ENCODE measurements at regions not wholly inside any gene's neighbourhood (a gene's known extent, or its start where the extent isn't known, plus 50 kb on each side); places are given as distances from the start of the nearest gene placed in this dataset.

DNA sequence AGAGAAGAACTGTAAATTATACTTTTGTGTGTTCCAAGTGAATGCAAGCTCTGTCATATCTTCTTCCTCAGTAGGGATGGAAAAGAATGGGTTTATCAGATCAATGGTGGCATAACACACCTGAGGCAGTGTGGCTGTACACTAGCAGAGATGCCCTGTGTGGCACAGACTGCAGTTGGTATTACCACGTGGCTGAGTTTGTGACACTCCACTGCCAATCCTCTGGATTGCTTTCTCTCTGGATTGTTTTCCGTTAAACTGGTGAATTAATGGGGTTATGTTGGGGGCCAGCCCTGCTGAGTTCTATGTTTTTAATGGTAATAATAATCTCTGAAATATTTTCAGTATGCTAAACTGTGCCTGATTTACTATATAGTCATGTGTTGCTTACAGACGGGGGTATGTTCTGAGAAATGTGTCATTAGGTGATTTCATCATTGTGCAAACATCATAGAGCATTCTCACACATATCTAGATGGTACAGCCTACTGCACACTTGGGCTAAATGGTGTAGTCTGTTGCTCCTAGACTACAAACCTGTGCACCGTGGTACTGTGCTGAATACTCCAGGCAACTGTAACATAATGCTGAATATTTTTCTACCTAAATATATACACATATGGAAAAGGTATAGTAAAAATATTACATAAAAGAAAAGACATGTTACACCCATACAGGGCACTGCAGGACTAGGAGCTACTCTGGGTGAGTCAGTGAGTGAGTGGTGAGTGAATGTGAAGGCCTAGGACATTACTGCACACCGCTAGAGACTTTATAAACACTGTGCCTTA is 84.7 kb upstream of the ST6GAL2 start:
- no peak for DNase-seq (ENCODE audit: low read depth, low spot score)

DNA sequence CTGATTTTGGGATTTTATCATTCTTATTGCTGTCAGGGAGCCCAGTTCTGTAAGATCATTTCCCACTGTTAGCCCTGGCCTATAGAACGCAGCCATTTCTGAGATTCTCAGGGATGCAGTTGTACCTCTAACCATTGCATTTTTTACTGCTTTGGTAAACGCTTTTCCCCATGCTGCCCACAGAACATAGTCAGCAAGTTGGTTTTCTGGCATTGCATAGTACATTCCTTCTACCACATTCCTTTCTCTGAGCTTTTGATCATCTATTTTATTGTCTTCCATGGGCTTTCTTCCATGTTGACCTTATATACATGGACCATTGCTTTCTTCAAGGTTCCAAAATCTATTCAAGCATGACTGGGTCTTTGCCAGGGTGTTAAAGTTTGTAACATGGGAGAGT is 86.8 kb upstream of the ST6GAL2 start:
- no peak overlapping the region for H3K4me3 ChIP-seq
- H3K9ac ChIP-seq (ENCODE audit: insufficient read length): no peak overlapping the region
- no peaks in the 10 kb centered on the region for H3K9me3 ChIP-seq (ENCODE audit: low read depth, low read length)
- DNase-seq (ENCODE audit: low read depth, low spot score): no peak
- no peak for TF ChIP-seq EZH2 (IDR thresholded peaks at IDR 0.05)
- TF ChIP-seq FOXP2 (optimal IDR thresholded peaks at IDR 0.05; ENCODE audit: control extremely low read depth, extremely low read length, insufficient read depth): no peak
- TF ChIP-seq POLR2AphosphoS5 (IDR thresholded peaks at IDR 0.05; ENCODE audit: borderline replicate concordance, low read depth, low read length): no peak
- no peak overlapping the region for H3K27ac ChIP-seq
- no peaks in the 10 kb centered on the region for H3K36me3 ChIP-seq (ENCODE audit: insufficient read depth, low read length)

More for the DNA sequence above, 84.7 kb upstream of the ST6GAL2 start:
- Histone ChIP-seq H3K9ac (ENCODE audit: insufficient read length) (no peak overlapping the region), H3K9me3 (ENCODE audit: low read depth, low read length) (no peaks in the 10 kb centered on the region), H3K4me3 (no peak overlapping the region), H3K27ac (no peak overlapping the region), H3K36me3 (ENCODE audit: insufficient read depth, low read length) (no peaks in the 10 kb centered on the region)
- TF ChIP-seq EZH2 (IDR thresholded peaks at IDR 0.05) (no peak), POLR2AphosphoS5 (IDR thresholded peaks at IDR 0.05; ENCODE audit: borderline replicate concordance, low read depth, low read length) (no peak), FOXP2 (optimal IDR thresholded peaks at IDR 0.05; ENCODE audit: control extremely low read depth, extremely low read length, insufficient read depth) (no peak)

DNA sequence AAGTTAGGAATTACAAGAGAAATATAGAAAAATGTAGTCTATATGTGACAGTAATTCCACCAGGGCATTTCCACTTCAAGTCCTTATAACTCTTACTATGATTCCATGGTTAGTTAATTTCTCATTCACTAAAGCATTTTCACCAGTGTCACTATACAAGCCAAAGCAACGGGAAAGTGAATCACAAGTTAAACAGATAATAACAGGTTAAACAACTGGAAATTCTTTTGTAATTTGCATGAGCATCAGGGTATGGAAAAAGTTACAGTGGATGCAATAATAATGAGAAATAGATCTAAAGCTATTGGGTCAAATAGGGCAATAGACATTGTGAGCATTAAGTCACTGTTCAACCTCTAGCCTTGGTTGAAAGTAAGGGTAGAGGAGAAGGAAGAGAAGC is 88.9 kb upstream of the ST6GAL2 start:
- no peak for TF ChIP-seq FOXP2 (optimal IDR thresholded peaks at IDR 0.05; ENCODE audit: control extremely low read depth, extremely low read length, insufficient read depth)
- TF ChIP-seq POLR2AphosphoS5 (IDR thresholded peaks at IDR 0.05; ENCODE audit: borderline replicate concordance, low read depth, low read length): no peak
- no peak for TF ChIP-seq EZH2 (IDR thresholded peaks at IDR 0.05)
- Histone ChIP-seq H3K9ac (ENCODE audit: insufficient read length) (no peak overlapping the region), H3K27ac (no peak overlapping the region), H3K4me3 (no peak overlapping the region), H3K36me3 (ENCODE audit: insufficient read depth, low read length) (no peaks in the 10 kb centered on the region), H3K9me3 (ENCODE audit: low read depth, low read length) (no peaks in the 10 kb centered on the region)
- DNase-seq (ENCODE audit: low read depth, low spot score): no peak

DNA sequence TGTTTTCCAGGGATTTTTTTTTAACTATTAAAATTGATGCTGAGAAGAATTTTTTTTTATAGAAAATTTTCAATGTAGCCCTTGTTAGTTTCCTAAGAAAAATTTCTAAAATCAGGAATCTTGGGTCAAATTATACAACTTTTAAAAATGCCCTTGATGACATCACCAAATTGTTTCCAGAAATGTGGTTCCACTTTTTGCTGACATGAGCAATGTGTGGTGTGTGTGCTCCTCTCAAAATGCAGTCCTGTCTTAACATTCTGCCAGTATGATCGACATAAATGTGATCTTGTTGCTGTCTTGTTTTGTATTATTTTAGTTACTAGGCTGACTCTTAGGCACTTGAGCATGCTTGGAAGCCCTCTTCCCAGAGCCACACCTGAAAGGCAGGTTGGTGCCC is 89.7 kb upstream of the ST6GAL2 start:
- no peak for DNase-seq (ENCODE audit: low read depth, low spot score)
- Histone ChIP-seq H3K9ac (ENCODE audit: insufficient read length) (no peak overlapping the region), H3K9me3 (ENCODE audit: low read depth, low read length) (no peaks in the 10 kb centered on the region), H3K4me3 (no peak overlapping the region), H3K27ac (no peak overlapping the region), H3K36me3 (ENCODE audit: insufficient read depth, low read length) (no peaks in the 10 kb centered on the region)
- no peak for TF ChIP-seq EZH2 (IDR thresholded peaks at IDR 0.05)
- TF ChIP-seq FOXP2 (optimal IDR thresholded peaks at IDR 0.05; ENCODE audit: control extremely low read depth, extremely low read length, insufficient read depth): no peak
- TF ChIP-seq POLR2AphosphoS5 (IDR thresholded peaks at IDR 0.05; ENCODE audit: borderline replicate concordance, low read depth, low read length): no peak

GRCh38 chr2:106976548-106976947 is 90.6 kb upstream of the ST6GAL2 start:
- no peak overlapping the region for H3K27ac ChIP-seq
- no peaks in the 10 kb centered on the region for H3K9me3 ChIP-seq (ENCODE audit: low read depth, low read length)
- no peak overlapping the region for H3K4me3 ChIP-seq
- TF ChIP-seq EZH2 (IDR thresholded peaks at IDR 0.05) (no peak), POLR2AphosphoS5 (IDR thresholded peaks at IDR 0.05; ENCODE audit: borderline replicate concordance, low read depth, low read length) (no peak), FOXP2 (optimal IDR thresholded peaks at IDR 0.05; ENCODE audit: control extremely low read depth, extremely low read length, insufficient read depth) (no peak)
- no peak overlapping the region for H3K9ac ChIP-seq (ENCODE audit: insufficient read length)
- no peak for DNase-seq (ENCODE audit: low read depth, low spot score)
- H3K36me3 ChIP-seq (ENCODE audit: insufficient read depth, low read length): no peaks in the 10 kb centered on the region

DNA sequence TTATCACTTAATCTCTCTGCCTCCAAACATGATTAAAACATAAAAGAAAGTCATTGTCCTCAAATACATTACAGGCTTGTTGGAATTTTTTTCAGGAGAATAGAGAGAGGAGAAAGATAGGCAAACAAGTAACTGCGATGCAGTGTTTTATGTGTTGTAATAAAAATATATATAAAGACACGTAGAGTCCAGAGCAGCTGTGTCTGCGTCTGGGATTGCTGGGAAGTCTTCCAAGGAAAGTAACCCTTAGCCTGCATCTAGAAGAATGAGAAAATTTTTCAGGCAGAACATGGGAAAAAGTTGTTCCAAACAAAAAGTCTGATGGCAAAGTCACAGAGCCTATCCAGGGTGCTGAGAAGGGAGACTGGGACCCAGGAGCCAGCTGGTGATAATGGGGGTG is 91.8 kb upstream of the ST6GAL2 start:
- DNase-seq (ENCODE audit: low read depth, low spot score): no peak
- Histone ChIP-seq H3K9me3 (ENCODE audit: low read depth, low read length) (no peaks in the 10 kb centered on the region), H3K4me3 (no peak overlapping the region), H3K36me3 (ENCODE audit: insufficient read depth, low read length) (no peaks in the 10 kb centered on the region), H3K27ac (no peak overlapping the region), H3K9ac (ENCODE audit: insufficient read length) (no peak overlapping the region)
- TF ChIP-seq FOXP2 (optimal IDR thresholded peaks at IDR 0.05; ENCODE audit: control extremely low read depth, extremely low read length, insufficient read depth) (no peak), EZH2 (IDR thresholded peaks at IDR 0.05) (no peak), POLR2AphosphoS5 (IDR thresholded peaks at IDR 0.05; ENCODE audit: borderline replicate concordance, low read depth, low read length) (no peak)

GRCh38 chr2:106978647-106979046 is 92.7 kb upstream of the ST6GAL2 start:
- no peak overlapping the region for H3K4me3 ChIP-seq

DNA sequence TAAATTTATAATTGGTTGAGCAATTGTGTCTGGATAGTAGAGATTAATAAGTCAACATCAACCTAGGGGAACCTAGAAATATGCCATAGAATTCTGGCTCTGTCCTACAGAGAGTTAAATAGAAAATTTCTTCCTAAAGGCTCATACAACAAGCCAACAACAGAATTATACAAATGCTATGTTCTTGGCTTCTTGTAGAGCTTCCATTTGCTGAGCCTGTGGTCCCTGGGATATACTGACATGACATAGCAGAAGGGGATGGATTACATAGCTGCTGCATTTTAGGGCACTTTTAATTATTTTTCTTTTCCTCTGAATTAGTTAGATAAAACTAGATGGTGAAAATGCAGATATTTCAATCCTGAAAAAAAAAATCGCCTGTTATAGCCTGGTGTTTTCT is 95.5 kb upstream of the ST6GAL2 start:
- H3K9me3 ChIP-seq (ENCODE audit: low read depth, low read length): no peaks in the 10 kb centered on the region
- DNase-seq (ENCODE audit: low read depth, low spot score): no peak
- H3K27ac ChIP-seq: no peak overlapping the region
- H3K36me3 ChIP-seq (ENCODE audit: insufficient read depth, low read length): no peaks in the 10 kb centered on the region
- TF ChIP-seq POLR2AphosphoS5 (IDR thresholded peaks at IDR 0.05; ENCODE audit: borderline replicate concordance, low read depth, low read length) (no peak), FOXP2 (optimal IDR thresholded peaks at IDR 0.05; ENCODE audit: control extremely low read depth, extremely low read length, insufficient read depth) (no peak), EZH2 (IDR thresholded peaks at IDR 0.05) (no peak)
- no peak overlapping the region for H3K9ac ChIP-seq (ENCODE audit: insufficient read length)
- no peak overlapping the region for H3K4me3 ChIP-seq

More at GRCh38 chr2:106978647-106979046, 92.7 kb upstream of the ST6GAL2 start:
- H3K27ac ChIP-seq: no peak overlapping the region
- no peak for DNase-seq (ENCODE audit: low read depth, low spot score)
- H3K9ac ChIP-seq (ENCODE audit: insufficient read length): no peak overlapping the region
- no peaks in the 10 kb centered on the region for H3K9me3 ChIP-seq (ENCODE audit: low read depth, low read length)
- TF ChIP-seq FOXP2 (optimal IDR thresholded peaks at IDR 0.05; ENCODE audit: control extremely low read depth, extremely low read length, insufficient read depth) (no peak), POLR2AphosphoS5 (IDR thresholded peaks at IDR 0.05; ENCODE audit: borderline replicate concordance, low read depth, low read length) (no peak), EZH2 (IDR thresholded peaks at IDR 0.05) (no peak)
- H3K36me3 ChIP-seq (ENCODE audit: insufficient read depth, low read length): no peaks in the 10 kb centered on the region
